Testis (tissue), 2 donors: ENCODE measurements at regions not wholly inside any gene's neighbourhood (a gene's known extent, or its start where the extent isn't known, plus 50 kb on each side); places are given as distances from the start of the nearest gene placed in this dataset.
"Not testable (repeated sequence)": the region's sequence is repeated elsewhere in the genome, so short reads cannot be mapped to it uniquely, and the experiment has no call there.

ENCODE experiments used
- DNase-seq: peaks from one replicate; pipeline ENCODE4 v3.0.0-alpha.2; 2019
- H3K27ac ChIP-seq, 2 donors: fragments of 200-600 bp; sonication (generic); one replicate each; pipeline ENCODE4 v1.5.1; 2019
- H3K27me3 ChIP-seq: fragments of 200-600 bp; sonication (generic); one replicate; pipeline ENCODE4 v1.5.1; 2019
- H3K36me3 ChIP-seq: fragments of 200-600 bp; sonication (generic); one replicate; pipeline ENCODE4 v1.5.1; 2017; ENCODE audit warnings: low read depth; ENCODE audit errors: missing control alignments
- H3K4me1 ChIP-seq: fragments of 200-600 bp; sonication (generic); one replicate; pipeline ENCODE4 v1.5.1; 2019
- H3K4me3 ChIP-seq, 2 donors: fragments of 200-600 bp; sonication (generic); one replicate each; pipeline ENCODE4 v1.5.1; 2017 to 2019
- H3K9me3 ChIP-seq: fragments of 200-600 bp; sonication (generic); one replicate; pipeline ENCODE4 v1.5.1; 2017
- CTCF ChIP-seq, 3 experiments: fragments of 450-650 bp in 2 of 3; fragments of 200-600 bp in 1 of 3; sonication (generic) in 1 of 3; IDR thresholded peaks; one replicate each; pipeline ENCODE4 v1.5.1; 2016 to 2019; ENCODE audit warnings: antibody characterized with exemption in 3 of 3, mild to moderate bottlenecking in 2 of 3, moderate library complexity in 1 of 3
- POLR2A ChIP-seq: fragments of 450-650 bp; IDR thresholded peaks from one replicate; pipeline ENCODE4 v1.6.1; 2017; ENCODE audit warnings: antibody characterized with exemption, mild to moderate bottlenecking, moderate library complexity
- WGBS, 2 donors: methylation state at CpG; one replicate each; pipeline ENCODE4 v1.1.5; 2018; 5-methylcytosine and 5-hydroxymethylcytosine counted together
- intact Hi-C: fragments of 100-400 bp; cut with DNase I; formaldehyde crosslinking; loops from one replicate; pipeline ENCODE4 v1.15.1; 2023; ENCODE audit warnings: low total_unique reads

- no peaks in the 10 kb centered on the region for H3K4me1 ChIP-seq
- no peak for TF ChIP-seq CTCF (IDR thresholded peaks at IDR 0.05)
- TF ChIP-seq POLR2A, result no peak
- H3K9me3 ChIP-seq, result no peaks in the 10 kb centered on the region
- no peaks in the 10 kb centered on the region for H3K36me3 ChIP-seq
- H3K4me3 ChIP-seq, result no peak overlapping the region
- WGBS, 2 donors, result 47 to 50% methylated on average over 2 of the region's 2 CpGs
- H3K27ac ChIP-seq, result no peak overlapping the region
- DNase-seq, result no peak
- H3K27me3 ChIP-seq, result no peaks in the 10 kb centered on the region
- intact Hi-C loops, result no loop called here
Observed at GRCh38 chr4:12120968-12121367, 692.3 kb upstream of the HS3ST1 start.

- no peaks in the 10 kb centered on the region for H3K9me3 ChIP-seq
- H3K4me3 ChIP-seq, result no peak overlapping the region
- 57 to 72% methylated on average over 2 of the region's 2 CpGs for WGBS, 2 donors
- no peak for DNase-seq
- no peaks in the 10 kb centered on the region for H3K36me3 ChIP-seq
- TF ChIP-seq CTCF (IDR thresholded peaks at IDR 0.05) (no peak), POLR2A (no peak)
- H3K27ac ChIP-seq, result no peak overlapping the region
- no peaks in the 10 kb centered on the region for H3K27me3 ChIP-seq
- intact Hi-C loops, result no loop called here
- no peaks in the 10 kb centered on the region for H3K4me1 ChIP-seq
Observed at GRCh38 chr4:12118651-12119213, 690.0 kb upstream of the HS3ST1 start.

- TF ChIP-seq CTCF (IDR thresholded peaks at IDR 0.05) (no peak), POLR2A (no peak)
- no peaks in the 10 kb centered on the region for H3K36me3 ChIP-seq
- no peaks in the 10 kb centered on the region for H3K9me3 ChIP-seq
- H3K27me3 ChIP-seq, result no peaks in the 10 kb centered on the region
- DNase-seq, result no peak
- 94 to 95% methylated on average over 3 of the region's 3 CpGs for WGBS, 2 donors
- no peak overlapping the region for H3K4me3 ChIP-seq
- no peaks in the 10 kb centered on the region for H3K4me1 ChIP-seq
- H3K27ac ChIP-seq, result no peak overlapping the region
- intact Hi-C loops, result no loop called here
Observed at GRCh38 chr4:12116009-12116552, 687.4 kb upstream of the HS3ST1 start.

GRCh38 chr4:12110627-12111026 lies 681.9 kb upstream of the HS3ST1 start:
- 91 to 94% methylated on average over 3 of the region's 3 CpGs for WGBS, 2 donors
- intact Hi-C loops, result no loop called here
- Histone ChIP-seq H3K4me1 (no peaks in the 10 kb centered on the region), H3K27ac (no peak overlapping the region), H3K4me3 (no peak overlapping the region), H3K36me3 (no peaks in the 10 kb centered on the region), H3K27me3 (no peaks in the 10 kb centered on the region), H3K9me3 (no peaks in the 10 kb centered on the region)
- DNase-seq, result no peak
- TF ChIP-seq CTCF (IDR thresholded peaks at IDR 0.05), result no peak

GRCh38 chr4:12109056-12109455 lies 680.4 kb upstream of the HS3ST1 start:
- H3K4me1 ChIP-seq, intact Hi-C loops, H3K4me3 ChIP-seq, H3K27ac ChIP-seq, DNase-seq, H3K36me3 ChIP-seq, H3K27me3 ChIP-seq, H3K9me3 ChIP-seq: not testable (repeated sequence)
- WGBS, 2 donors, result 63 to 94% methylated on average over 4 of the region's 4 CpGs
